ENCODE measurements at regions not wholly inside any gene's neighbourhood (a gene's known extent, or its start where the extent isn't known, plus 50 kb on each side); places are given as distances from the start of the nearest gene placed in this dataset.

DNA sequence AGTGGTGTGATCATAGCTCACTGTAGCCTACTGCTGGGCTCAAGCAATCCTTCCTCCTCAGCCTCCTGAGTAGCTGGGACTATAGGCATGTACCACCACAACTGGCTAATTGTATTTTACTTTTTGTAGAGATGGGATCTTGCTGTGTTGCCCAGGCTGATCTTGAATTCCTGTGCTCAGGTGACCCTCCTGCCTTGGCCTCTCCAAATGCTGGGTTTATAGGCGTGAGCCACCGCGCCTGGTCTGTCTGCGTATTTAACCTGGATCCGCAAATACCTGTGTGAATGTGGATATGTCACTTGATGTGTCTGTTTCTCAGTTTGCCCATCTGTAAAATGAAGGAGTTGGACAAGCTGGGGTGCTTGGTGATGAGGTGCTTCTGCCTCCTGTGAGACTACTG lies 123.9 kb downstream of the BAMBI start:
- no peak for DNase-seq (ENCODE audit: low spot score)
- TF ChIP-seq, protein P1, sequence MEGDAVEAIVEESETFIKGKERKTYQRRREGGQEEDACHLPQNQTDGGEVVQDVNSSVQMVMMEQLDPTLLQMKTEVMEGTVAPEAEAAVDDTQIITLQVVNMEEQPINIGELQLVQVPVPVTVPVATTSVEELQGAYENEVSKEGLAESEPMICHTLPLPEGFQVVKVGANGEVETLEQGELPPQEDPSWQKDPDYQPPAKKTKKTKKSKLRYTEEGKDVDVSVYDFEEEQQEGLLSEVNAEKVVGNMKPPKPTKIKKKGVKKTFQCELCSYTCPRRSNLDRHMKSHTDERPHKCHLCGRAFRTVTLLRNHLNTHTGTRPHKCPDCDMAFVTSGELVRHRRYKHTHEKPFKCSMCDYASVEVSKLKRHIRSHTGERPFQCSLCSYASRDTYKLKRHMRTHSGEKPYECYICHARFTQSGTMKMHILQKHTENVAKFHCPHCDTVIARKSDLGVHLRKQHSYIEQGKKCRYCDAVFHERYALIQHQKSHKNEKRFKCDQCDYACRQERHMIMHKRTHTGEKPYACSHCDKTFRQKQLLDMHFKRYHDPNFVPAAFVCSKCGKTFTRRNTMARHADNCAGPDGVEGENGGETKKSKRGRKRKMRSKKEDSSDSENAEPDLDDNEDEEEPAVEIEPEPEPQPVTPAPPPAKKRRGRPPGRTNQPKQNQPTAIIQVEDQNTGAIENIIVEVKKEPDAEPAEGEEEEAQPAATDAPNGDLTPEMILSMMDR (IDR thresholded peaks at IDR 0.05; ENCODE audit: borderline replicate concordance, control extremely low read depth, extremely low read depth, insufficient read depth, missing control alignments), result no peak
- in situ Hi-C loops (cut with MboI; ENCODE audit: low sequenced_read_pairs, unreplicated experiment), result no loop called here

DNA sequence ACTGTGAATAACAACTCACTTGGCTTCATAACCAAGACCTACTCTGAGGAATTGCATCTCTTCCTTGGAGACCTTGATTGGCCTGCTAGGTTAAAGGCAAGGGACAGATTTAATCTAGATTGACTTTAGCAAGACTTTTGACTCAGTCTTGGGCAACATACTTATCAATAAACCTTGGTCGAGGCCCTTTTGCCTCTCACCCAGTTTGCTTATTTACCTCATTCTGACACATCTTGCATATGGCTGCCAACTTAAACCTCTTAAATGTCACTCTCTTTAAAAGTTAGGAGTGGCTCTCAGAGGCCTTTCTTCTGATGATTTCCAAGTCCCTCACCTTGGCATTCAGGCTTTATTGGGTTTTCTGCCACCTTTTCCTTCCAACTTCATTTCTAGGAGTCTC lies 124.5 kb downstream of the BAMBI start:
- DNase-seq (ENCODE audit: low spot score), result no peak
- in situ Hi-C loops (cut with MboI; ENCODE audit: low sequenced_read_pairs, unreplicated experiment), result no loop called here
- TF ChIP-seq, protein P1 (IDR thresholded peaks at IDR 0.05; ENCODE audit: borderline replicate concordance, control extremely low read depth, extremely low read depth, insufficient read depth, missing control alignments), result no peak

DNA sequence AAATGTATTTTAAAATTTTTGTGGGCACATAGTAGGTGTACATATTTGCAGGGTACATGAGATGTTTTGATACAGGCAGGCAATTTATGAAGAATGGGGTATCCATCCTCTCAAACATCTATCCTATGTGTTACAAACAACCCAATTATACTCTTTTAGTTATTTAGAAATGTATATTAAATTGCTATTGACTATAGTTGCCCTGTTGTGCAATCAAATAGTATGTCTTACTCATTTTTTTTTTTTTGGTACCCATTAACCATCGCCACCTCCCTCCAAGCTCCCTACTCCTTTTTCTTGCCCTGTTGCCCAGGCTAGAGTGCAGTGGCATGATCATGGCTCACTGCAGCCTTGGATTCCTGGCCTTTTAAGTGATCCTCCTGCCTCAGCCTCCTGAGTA lies 128.1 kb downstream of the BAMBI start:
- TF ChIP-seq, protein P1 (IDR thresholded peaks at IDR 0.05; ENCODE audit: borderline replicate concordance, control extremely low read depth, extremely low read depth, insufficient read depth, missing control alignments), result no peak
- no peak for DNase-seq (ENCODE audit: low spot score)
- in situ Hi-C loops (cut with MboI; ENCODE audit: low sequenced_read_pairs, unreplicated experiment), result no loop called here

DNA sequence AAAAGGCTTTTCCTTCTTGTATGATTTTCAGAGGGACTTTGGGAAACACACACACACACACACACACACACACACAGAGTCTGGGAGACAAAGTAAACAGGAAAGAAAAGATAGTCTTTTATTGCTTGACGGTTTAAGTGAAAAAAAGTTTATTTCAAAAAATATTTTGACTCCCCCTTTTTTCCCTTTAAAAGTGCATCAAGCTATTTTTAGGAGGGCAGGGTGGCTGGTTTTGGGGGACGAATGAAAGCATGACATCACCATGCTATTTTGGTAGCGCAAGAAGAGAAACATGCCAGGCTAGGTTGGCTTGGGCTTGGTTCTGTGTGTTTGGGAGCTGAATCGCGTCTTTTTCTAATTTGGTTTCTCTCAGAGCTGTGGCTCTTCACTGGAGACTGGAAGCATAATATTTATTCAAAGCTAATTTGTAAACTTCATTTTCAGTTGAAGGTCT lies 129.2 kb downstream of the BAMBI start:
- TF ChIP-seq, protein P1 (IDR thresholded peaks at IDR 0.05; ENCODE audit: borderline replicate concordance, control extremely low read depth, extremely low read depth, insufficient read depth, missing control alignments), result no peak
- DNase-seq (ENCODE audit: low spot score), result no peak
- in situ Hi-C loops (cut with MboI; ENCODE audit: low sequenced_read_pairs, unreplicated experiment), result no loop called here

DNA sequence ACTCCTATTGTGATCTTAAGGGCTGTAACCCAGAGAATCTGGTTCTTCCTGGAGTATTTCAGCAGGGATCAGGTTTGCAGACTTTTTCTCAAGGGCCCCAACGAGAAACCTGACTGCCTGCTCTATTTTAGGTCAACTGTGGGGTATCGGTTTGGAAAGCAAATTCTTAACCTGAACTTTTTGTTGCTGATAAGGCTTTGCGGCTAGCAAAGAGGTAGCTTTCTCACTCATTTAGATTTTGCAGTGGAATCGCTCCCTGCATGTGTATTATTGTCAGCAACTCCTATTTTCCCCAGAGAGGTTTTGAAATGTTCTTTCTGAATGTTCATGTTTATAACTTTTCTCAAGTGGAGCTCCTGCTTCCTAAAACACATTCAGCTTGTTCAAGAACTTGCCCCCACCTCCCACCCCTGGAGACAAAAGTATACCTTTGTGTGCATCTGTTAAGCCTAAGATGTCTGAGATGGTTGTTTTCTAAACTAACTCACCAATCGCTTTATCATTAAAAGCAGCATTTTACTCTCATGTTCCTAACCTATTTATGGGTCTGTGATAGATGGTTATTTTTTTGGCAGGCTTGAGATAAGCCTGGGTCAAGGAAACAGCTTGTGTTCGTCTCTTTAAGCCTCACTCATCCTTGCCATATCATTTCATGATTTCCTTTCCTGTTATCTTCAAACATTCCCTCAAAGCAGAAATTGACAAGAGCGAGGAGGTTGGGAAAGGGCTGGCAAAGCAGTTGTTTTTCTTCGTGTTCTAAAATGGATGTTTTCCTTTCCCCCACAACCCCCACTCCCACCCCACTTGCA lies 129.8 kb downstream of the BAMBI start:
- TF ChIP-seq, protein P1 (IDR thresholded peaks at IDR 0.05; ENCODE audit: borderline replicate concordance, control extremely low read depth, extremely low read depth, insufficient read depth, missing control alignments), result no peak
- in situ Hi-C loops (cut with MboI; ENCODE audit: low sequenced_read_pairs, unreplicated experiment), result no loop called here
- DNase-seq (ENCODE audit: low spot score), result no peak

DNA sequence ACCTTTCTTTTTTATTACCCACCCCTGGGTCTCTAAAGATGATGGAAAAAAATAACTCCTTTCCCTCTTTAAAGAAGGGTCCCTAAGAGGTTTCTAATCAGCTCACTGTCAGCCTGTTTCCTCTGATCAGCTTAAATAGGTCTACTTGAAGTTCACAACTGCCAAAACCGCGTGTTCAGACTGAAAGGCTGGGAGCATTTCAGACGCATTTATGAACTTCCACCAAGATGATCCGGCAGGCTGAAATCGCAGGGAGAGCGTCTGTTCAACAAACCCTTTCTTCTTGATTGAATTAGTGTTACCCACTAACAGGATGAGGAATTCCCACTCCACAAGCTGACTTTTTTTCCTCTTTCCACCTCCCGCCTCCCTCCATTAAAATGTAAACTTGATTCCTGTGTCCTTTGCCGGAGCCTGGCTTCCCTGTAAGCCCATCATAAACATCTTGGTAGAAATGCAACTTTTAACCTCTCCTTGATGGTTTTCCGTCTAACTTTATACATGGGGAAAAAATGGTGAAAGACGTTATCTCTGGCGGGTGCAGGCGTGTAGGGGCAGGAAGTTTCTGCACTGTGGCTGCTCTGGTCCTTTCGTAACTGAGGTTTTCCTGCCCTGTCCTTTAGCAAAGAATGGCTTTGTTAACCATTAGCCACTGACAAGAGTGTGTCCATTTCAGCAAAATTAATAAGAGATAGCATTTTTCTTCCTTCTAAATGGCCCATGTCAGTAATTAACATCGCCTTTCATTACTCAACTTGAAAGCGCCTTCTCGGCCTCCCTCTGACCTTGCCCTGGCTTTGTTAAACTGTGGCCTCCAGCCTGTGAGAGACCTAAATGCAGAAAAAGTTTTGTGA lies 130.7 kb downstream of the BAMBI start:
- no peak for DNase-seq (ENCODE audit: low spot score)

More for the DNA sequence above, 130.7 kb downstream of the BAMBI start:
- TF ChIP-seq, protein P1 (IDR thresholded peaks at IDR 0.05; ENCODE audit: borderline replicate concordance, control extremely low read depth, extremely low read depth, insufficient read depth, missing control alignments), result no peak
- in situ Hi-C loops (cut with MboI; ENCODE audit: low sequenced_read_pairs, unreplicated experiment), result no loop called here
